PC-3 (cell line): ENCODE measurements at regions not wholly inside any gene's neighbourhood (a gene's known extent, or its start where the extent isn't known, plus 50 kb on each side); places are given as distances from the start of the nearest gene placed in this dataset.

ENCODE experiments used
- ATAC-seq: fragments of 200-7000 bp; cut with Tn5 transposase; 2 replicates; pipeline ENCODE4 v1.9.1; 2020; ENCODE audit warnings: mild to moderate bottlenecking, moderate library complexity
- BruUV-seq: library from RNA; stranded (reverse); fragments of 400-500 nt; replicated peaks from 2 replicates; lab custom pipeline; 2021; lab: Mats Ljungman, UMichigan
- CTCF ChIA-PET: fragments of 300-600 bp; sonication (Branson Sonifier 250); formaldehyde crosslinking; loops from one replicate; lab custom pipeline; 2022; ENCODE audit warnings: antibody characterized with exemption; lab: Charles Lee
- POLR2A ChIA-PET: fragments of 300-600 bp; sonication (Branson Sonifier 250); formaldehyde crosslinking; loops from one replicate; lab custom pipeline; 2022; ENCODE audit warnings: antibody characterized with exemption; ENCODE audit not compliant: unreplicated experiment; lab: Charles Lee
- DNase-seq: peaks from one replicate; pipeline ENCODE4 v3.0.0-alpha.2; 2015
- H2AFZ ChIP-seq: fragments of 300-600 bp; sonication (generic); 2 replicates; pipeline ENCODE4 v1.6.0; 2016; ENCODE audit warnings: antibody characterized with exemption, low read length
- H3F3A ChIP-seq: fragments of 300-600 bp; sonication (generic); one replicate; pipeline ENCODE4 v1.6.0; 2017; ENCODE audit warnings: antibody characterized with exemption, low read length, control low read depth, mild to moderate bottlenecking; ENCODE audit not compliant: unreplicated experiment
- H3K27ac ChIP-seq: fragments of 300-600 bp; sonication (generic); 2 replicates; pipeline ENCODE4 v1.5.1; 2016; ENCODE audit warnings: mild to moderate bottlenecking, low read length
- H3K27me3 ChIP-seq: fragments of 300-600 bp; sonication (generic); 2 replicates; pipeline ENCODE4 v1.6.1; 2016; ENCODE audit warnings: low read length, mixed read lengths
- H3K36me3 ChIP-seq: fragments of 300-600 bp; sonication (generic); 2 replicates; pipeline ENCODE4 v1.6.1; 2016; ENCODE audit warnings: low read depth, mixed run types, low read length, mixed read lengths
- H3K4me1 ChIP-seq: fragments of 300-600 bp; sonication (generic); 2 replicates; pipeline ENCODE4 v1.5.1; 2016; ENCODE audit warnings: low read length; ENCODE audit not compliant: insufficient read depth
- H3K4me2 ChIP-seq: fragments of 300-600 bp; sonication (generic); 2 replicates; pipeline ENCODE4 v1.6.0; 2016; ENCODE audit warnings: low read length
- H3K4me3 ChIP-seq: fragments of 300-600 bp; sonication (generic); 2 replicates; pipeline ENCODE4 v1.5.1; 2016; ENCODE audit warnings: mild to moderate bottlenecking, low read length, mixed read lengths
- H3K79me2 ChIP-seq: fragments of 300-600 bp; sonication (generic); 2 replicates; pipeline ENCODE4 v1.6.1; 2017; ENCODE audit warnings: low read length, mixed read lengths
- H3K9ac ChIP-seq: fragments of 300-600 bp; sonication (generic); 2 replicates; pipeline ENCODE4 v1.6.0; 2016; ENCODE audit warnings: mild to moderate bottlenecking, low read length
- H3K9me2 ChIP-seq: fragments of 300-600 bp; sonication (generic); replicated peaks from 2 replicates; pipeline ENCODE4 v1.6.1; 2016; ENCODE audit warnings: mixed run types, low read length, mixed read lengths
- H3K9me3 ChIP-seq: fragments of 300-600 bp; sonication (generic); 2 replicates; pipeline ENCODE4 v1.6.1; 2016; ENCODE audit warnings: low read length, mixed read lengths
- H4K20me1 ChIP-seq: fragments of 300-600 bp; sonication (generic); 2 replicates; pipeline ENCODE4 v1.6.1; 2016; ENCODE audit warnings: low read length, mixed read lengths
- CTCF ChIP-seq: fragments of 300-600 bp; sonication (generic); conservative IDR thresholded peaks from 2 replicates; pipeline ENCODE4 v1.5.1; 2017; ENCODE audit warnings: antibody characterized with exemption, low read depth, mild to moderate bottlenecking, low read length
- EZH2 ChIP-seq: fragments of 300-600 bp; sonication (generic); IDR thresholded peaks from one replicate; pipeline ENCODE4 v1.6.1; 2017; ENCODE audit warnings: antibody characterized with exemption, mild to moderate bottlenecking, low read length; ENCODE audit not compliant: unreplicated experiment
- EZH2phosphoT487 ChIP-seq: fragments of 300-600 bp; sonication (generic); IDR thresholded peaks from 2 replicates; pipeline ENCODE4 v1.6.1; 2018; ENCODE audit warnings: mild to moderate bottlenecking, antibody characterized with exemption, low read length, borderline replicate concordance
- intact Hi-C: fragments of 100-400 bp; cut with micrococcal nuclease; formaldehyde crosslinking; loops from 2 replicates; pipeline ENCODE4 v1.9.0; 2023

GRCh38 chr13:64069892-64070291 is 2654.2 kb upstream of the PCDH20 start:
- Histone ChIP-seq H4K20me1 (no peaks in the 10 kb centered on the region), H3K9me2 (no peaks in the 10 kb centered on the region), H3K4me2 (no peak overlapping the region), H3K4me3 (no peak overlapping the region), H3F3A (no peaks in the 10 kb centered on the region), H3K9me3 (no peaks in the 10 kb centered on the region), H3K9ac (no peak overlapping the region), H3K36me3 (no peaks in the 10 kb centered on the region), H3K79me2 (no peaks in the 10 kb centered on the region), H3K4me1 (no peaks in the 10 kb centered on the region), H2AFZ (no peak overlapping the region), H3K27ac (no peak overlapping the region), H3K27me3 (no peaks in the 10 kb centered on the region)
- no peak for DNase-seq
- BruUV-seq: no TSS peak
- intact Hi-C loops: no loop called here
- POLR2A ChIA-PET: no interaction called here
- no peak for ATAC-seq
- TF ChIP-seq CTCF (no peak), EZH2 (no peak), EZH2phosphoT487 (no peak)
- CTCF ChIA-PET: no interaction called here

- H2AFZ ChIP-seq: no peak overlapping the region
- H3K9me3 ChIP-seq: no peaks in the 10 kb centered on the region
- CTCF ChIA-PET: no interaction called here
- H3K4me2 ChIP-seq: no peak overlapping the region
- intact Hi-C loops: no loop called here
- no TSS peak for BruUV-seq
- no peaks in the 10 kb centered on the region for H3K36me3 ChIP-seq
- no peak for DNase-seq
- H4K20me1 ChIP-seq: no peaks in the 10 kb centered on the region
- H3K27ac ChIP-seq: no peak overlapping the region
- H3K27me3 ChIP-seq: no peaks in the 10 kb centered on the region
- H3K79me2 ChIP-seq: no peaks in the 10 kb centered on the region
- POLR2A ChIA-PET: no interaction called here
- H3K9ac ChIP-seq: no peak overlapping the region
- ATAC-seq: no peak
- H3K4me3 ChIP-seq: no peak overlapping the region
- no peaks in the 10 kb centered on the region for H3K4me1 ChIP-seq
- TF ChIP-seq CTCF: no peak
- no peak for TF ChIP-seq EZH2
- no peak for TF ChIP-seq EZH2phosphoT487
- H3K9me2 ChIP-seq: no peaks in the 10 kb centered on the region
- H3F3A ChIP-seq: no peaks in the 10 kb centered on the region
Measured at GRCh38 chr13:64066711-64067110, 2651.1 kb upstream of the PCDH20 start.

- POLR2A ChIA-PET: no interaction called here
Measured at GRCh38 chr13:64061649-64062048, 2646.0 kb upstream of the PCDH20 start.

More at GRCh38 chr13:64061649-64062048, 2646.0 kb upstream of the PCDH20 start:
- intact Hi-C loops: no loop called here
- Histone ChIP-seq H3K4me3 (no peak overlapping the region), H3K79me2 (no peaks in the 10 kb centered on the region), H3K4me2 (no peak overlapping the region), H3K4me1 (no peaks in the 10 kb centered on the region), H3K27ac (no peak overlapping the region), H3K9me3 (no peaks in the 10 kb centered on the region), H3K9me2 (no peaks in the 10 kb centered on the region), H4K20me1 (no peaks in the 10 kb centered on the region), H3K27me3 (no peaks in the 10 kb centered on the region), H3K9ac (no peak overlapping the region), H3K36me3 (no peaks in the 10 kb centered on the region), H3F3A (no peaks in the 10 kb centered on the region), H2AFZ (no peak overlapping the region)
- TF ChIP-seq EZH2phosphoT487 (no peak), EZH2 (no peak), CTCF (no peak)
- no peak for DNase-seq
- no TSS peak for BruUV-seq
- ATAC-seq: no peak
- CTCF ChIA-PET: no interaction called here
